ENCODE measurements at regions not wholly inside any gene's neighbourhood (a gene's known extent, or its start where the extent isn't known, plus 50 kb on each side); places are given as distances from the start of the nearest gene placed in this dataset.

GRCh38 chr18:73945130-73945792, 202.4 kb downstream of the FBXO15 start:
- no peak overlapping the region for H3K4me3 Mint-ChIP-seq
- H3K27me3 Mint-ChIP-seq (ENCODE audit: insufficient read depth) = no peaks in the 10 kb centered on the region; the same call in 1 of the 2 replicates
- no peaks in the 10 kb centered on the region for H3K9me3 Mint-ChIP-seq
- no peak for TF ChIP-seq CTCF (IDR thresholded peaks at IDR 0.05)
- no peaks in the 10 kb centered on the region for H3K36me3 Mint-ChIP-seq (ENCODE audit: low read depth)
- peak; percentile 42 for DNase-seq
- peaks cover 60% of the 10 kb centered on the region for H3K4me1 Mint-ChIP-seq (ENCODE audit: low read depth)
- H3K27ac Mint-ChIP-seq = peak overlapping the region; percentile 59

- peaks cover 55% of the 10 kb centered on the region for H3K4me1 Mint-ChIP-seq (ENCODE audit: low read depth)
- DNase-seq = no peak
- H3K36me3 Mint-ChIP-seq (ENCODE audit: low read depth) = no peaks in the 10 kb centered on the region
- H3K9me3 Mint-ChIP-seq = no peaks in the 10 kb centered on the region
- no peak for TF ChIP-seq CTCF (IDR thresholded peaks at IDR 0.05)
- peaks cover under 1% of the 10 kb centered on the region for H3K27me3 Mint-ChIP-seq (ENCODE audit: insufficient read depth)
- peak overlapping the region; percentile 59 for H3K27ac Mint-ChIP-seq
- no peak overlapping the region for H3K4me3 Mint-ChIP-seq
Observed at GRCh38 chr18:73944715-73945114, 202.9 kb downstream of the FBXO15 start.

- Mint-ChIP-seq H3K4me1 (ENCODE audit: low read depth) (peaks cover 47% of the 10 kb centered on the region), H3K27me3 (ENCODE audit: insufficient read depth) (peaks cover 2% of the 10 kb centered on the region), H3K27ac (no peak overlapping the region), H3K9me3 (no peaks in the 10 kb centered on the region), H3K36me3 (ENCODE audit: low read depth) (no peaks in the 10 kb centered on the region), H3K4me3 (no peak overlapping the region)
- no peak for DNase-seq
- no peak for TF ChIP-seq CTCF (IDR thresholded peaks at IDR 0.05)
Observed at GRCh38 chr18:73943763-73944162, 203.9 kb downstream of the FBXO15 start.

GRCh38 chr18:73942956-73943355, 204.7 kb downstream of the FBXO15 start:
- H3K4me3 Mint-ChIP-seq = no peak overlapping the region
- no peaks in the 10 kb centered on the region for H3K9me3 Mint-ChIP-seq
- H3K36me3 Mint-ChIP-seq (ENCODE audit: low read depth) = no peaks in the 10 kb centered on the region
- TF ChIP-seq CTCF (IDR thresholded peaks at IDR 0.05) = no peak
- no peak overlapping the region for H3K27ac Mint-ChIP-seq
- H3K27me3 Mint-ChIP-seq (ENCODE audit: insufficient read depth) = peaks cover 2% of the 10 kb centered on the region
- no peak for DNase-seq
- peaks cover 39% of the 10 kb centered on the region for H3K4me1 Mint-ChIP-seq (ENCODE audit: low read depth)

GRCh38 chr18:73942081-73942625, 205.5 kb downstream of the FBXO15 start:
- no peak for DNase-seq
- TF ChIP-seq CTCF (IDR thresholded peaks at IDR 0.05) = no peak
- H3K4me3 Mint-ChIP-seq = no peak overlapping the region

More at GRCh38 chr18:73942081-73942625, 205.5 kb downstream of the FBXO15 start:
- peaks cover 31% of the 10 kb centered on the region for H3K4me1 Mint-ChIP-seq (ENCODE audit: low read depth)
- H3K36me3 Mint-ChIP-seq (ENCODE audit: low read depth) = no peaks in the 10 kb centered on the region
- H3K27me3 Mint-ChIP-seq (ENCODE audit: insufficient read depth) = peaks cover 2% of the 10 kb centered on the region
- H3K9me3 Mint-ChIP-seq = no peaks in the 10 kb centered on the region
- H3K27ac Mint-ChIP-seq = no peak overlapping the region

All from HFFc6 (cell line).